8988T (cell line): ENCODE measurements at regions not wholly inside any gene's neighbourhood (a gene's known extent, or its start where the extent isn't known, plus 50 kb on each side); places are given as distances from the start of the nearest gene placed in this dataset.
"Not testable (repeated sequence)": the region's sequence is repeated elsewhere in the genome, so short reads cannot be mapped to it uniquely, and the experiment has no call there.

ENCODE experiments used
- DNase-seq: peaks from one replicate; pipeline ENCODE4 v3.0.0; 2011

DNA sequence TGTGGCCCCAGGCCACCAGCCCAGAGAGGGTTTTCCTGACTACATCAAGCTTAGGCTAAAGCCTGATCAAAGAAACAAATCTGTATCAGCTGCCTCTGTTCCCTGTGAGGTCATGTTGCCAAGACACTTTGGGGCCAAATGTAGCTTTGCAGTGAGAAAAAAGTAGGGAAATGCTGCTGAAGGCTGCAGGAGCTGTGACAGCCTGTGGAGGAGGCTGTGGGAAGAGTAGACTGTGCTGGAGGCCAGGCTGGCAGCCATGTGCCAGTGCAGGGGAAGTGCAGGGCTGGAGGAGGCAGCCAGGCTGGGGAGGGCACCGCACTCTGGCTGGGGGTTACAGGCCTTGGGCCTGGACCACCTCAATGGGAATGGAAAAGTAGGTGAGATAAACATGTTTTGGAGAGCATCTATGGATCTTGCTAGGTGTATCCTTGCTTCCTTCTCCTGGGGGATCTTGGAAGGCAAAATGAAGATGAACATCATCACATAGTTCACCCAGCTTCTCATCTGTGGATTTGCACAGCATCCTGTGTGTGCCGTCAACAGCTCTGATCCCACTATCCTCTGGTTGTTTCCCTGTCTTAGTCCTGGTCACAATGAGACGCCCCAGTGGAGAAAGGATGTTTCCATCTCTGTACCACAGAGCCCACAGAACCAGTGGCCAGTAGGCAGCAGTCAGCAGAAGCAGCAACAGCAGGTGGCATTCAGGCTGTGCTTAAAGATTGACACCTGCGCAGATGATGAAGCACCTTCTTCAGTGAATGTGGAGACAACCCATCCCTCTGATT lies 103.8 kb upstream of the COPS8 start:
- no peak for DNase-seq

DNA sequence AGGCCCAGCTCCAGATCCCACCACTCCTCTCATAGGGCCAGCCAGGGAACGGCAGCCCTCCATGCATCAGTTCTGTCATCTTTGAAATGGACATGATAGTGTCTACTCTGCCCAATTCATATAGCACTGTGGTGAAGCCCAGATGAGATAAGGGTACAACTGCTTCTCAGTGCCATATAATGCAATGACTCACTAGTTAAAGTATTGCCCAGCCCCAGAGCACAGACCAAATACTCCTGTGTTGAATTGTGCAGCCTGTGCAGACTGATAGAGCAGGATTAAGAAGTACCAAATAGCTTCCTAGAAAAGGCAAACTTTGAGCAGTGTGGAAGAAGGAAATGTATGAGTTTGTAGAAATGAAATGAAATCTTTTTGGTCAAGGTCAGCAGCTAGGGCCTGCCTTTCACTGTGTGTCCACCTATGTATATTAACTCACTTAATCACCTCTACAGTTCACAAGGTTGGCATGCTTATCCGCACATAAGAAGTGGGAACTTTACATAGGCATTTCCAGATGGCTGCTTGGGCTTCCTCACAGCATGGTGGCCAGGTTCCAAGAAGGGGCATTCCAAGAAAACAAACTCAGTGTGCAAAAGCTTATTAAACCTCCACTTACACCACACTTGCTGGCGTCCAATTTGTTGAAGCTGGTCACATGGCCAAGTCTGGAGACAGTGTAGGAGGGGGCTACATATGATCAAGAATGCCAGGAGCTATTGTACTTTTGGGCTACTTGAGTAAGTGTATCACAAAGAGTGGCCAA lies 102.8 kb upstream of the COPS8 start:
- DNase-seq = no peak

DNA sequence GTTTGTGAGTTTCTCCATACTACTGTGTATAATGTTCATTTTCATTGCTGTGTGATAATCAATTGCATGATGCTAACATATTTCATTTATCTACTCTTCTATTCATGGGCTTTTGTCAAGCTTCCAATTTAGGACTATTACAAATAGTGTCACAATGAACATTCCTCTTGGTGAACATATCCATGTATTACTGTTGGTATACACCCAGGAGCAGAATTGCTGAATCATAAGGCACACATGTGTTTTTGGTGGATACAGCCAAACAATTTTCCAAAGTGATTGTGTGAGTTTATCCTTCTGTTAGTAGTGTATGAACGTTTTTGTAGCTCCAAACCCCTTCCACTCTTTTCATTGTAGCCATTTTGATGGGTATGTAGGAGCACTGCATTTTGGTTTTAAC lies 101.6 kb upstream of the COPS8 start:
- DNase-seq = no peak

DNA sequence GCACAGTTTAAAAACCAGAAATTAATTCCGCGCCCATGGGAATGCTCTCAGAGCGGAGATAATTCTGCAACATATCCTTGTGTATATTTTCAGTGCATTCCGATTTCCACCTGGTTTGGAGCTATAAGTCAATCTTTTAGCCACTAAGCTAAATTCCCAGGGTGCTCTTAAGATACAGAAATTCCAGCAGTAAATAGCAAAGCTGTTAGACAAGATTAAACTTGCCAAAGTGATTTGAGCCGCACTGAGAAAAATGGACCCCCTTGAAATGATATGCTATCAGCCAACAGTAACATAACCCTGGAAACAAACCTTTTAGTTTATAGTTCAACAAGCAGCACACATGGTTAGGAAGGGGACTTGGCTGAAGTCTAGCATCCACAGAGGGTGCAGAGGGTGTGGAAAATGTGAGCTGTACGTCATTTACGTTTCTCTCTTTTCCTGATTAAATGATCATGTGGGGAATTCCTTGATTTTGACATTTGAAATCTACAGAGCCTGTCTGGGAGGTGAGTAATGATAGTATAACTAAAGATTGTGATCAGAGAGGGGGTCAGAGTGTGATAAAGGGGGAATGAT lies 99.8 kb upstream of the COPS8 start:
- DNase-seq = no peak

DNA sequence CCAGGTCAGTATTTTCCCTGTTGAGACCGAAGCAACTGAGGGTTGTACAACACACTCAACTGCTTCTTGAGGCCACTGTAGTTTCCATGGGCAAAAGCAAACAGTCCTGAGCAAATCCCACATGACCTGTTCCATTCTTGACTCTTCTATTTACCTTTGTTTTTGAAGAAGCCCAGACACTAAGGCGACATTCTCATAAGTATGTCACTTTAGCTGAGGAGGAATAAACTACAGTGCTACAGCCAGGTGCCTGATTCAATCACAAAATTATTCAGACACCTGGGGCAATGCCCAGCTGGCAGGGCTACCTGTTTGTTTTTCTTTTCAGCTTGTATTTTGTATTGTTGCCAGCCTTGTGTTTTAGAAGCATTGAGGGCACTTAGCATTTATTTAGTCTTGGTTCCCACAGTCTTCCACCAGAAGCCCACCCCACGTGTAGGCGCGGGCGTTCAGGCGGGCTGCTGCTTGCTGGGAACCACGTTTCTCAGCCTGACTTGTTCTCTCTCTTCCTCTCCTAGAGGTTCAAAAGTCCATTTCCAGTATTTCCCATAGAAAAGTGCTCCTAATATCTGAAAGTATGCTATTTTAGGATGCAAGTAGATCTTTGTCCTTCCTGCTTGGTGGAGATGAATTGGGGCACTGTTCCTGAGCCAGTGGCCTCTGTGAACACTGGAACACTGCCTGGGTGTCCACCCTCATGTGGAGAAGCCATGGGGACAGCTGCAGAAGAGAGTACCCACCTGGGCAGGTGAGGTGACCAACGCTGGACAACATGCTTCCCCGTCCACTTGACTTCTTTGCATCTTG lies 99.0 kb upstream of the COPS8 start:
- DNase-seq = no peak

DNA sequence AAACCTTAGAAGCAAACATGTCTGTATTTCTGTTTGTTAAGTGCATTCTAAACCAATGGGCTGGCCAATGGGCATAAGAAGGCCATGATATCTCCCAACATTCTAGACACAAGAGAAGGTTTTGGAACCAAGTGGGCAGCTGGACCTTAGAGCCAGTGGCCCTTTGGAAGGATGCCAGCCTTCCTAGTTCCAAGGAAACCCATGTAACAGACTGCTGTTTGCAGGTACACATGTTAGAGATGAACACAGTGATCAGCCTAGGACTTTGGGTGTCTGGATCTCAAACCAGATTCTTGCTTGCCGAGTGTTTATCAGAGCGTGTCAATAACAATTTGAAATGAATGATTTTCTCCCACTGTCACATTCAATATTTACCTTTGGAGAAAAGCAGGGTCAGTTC lies 97.5 kb upstream of the COPS8 start:
- no peak for DNase-seq

DNA sequence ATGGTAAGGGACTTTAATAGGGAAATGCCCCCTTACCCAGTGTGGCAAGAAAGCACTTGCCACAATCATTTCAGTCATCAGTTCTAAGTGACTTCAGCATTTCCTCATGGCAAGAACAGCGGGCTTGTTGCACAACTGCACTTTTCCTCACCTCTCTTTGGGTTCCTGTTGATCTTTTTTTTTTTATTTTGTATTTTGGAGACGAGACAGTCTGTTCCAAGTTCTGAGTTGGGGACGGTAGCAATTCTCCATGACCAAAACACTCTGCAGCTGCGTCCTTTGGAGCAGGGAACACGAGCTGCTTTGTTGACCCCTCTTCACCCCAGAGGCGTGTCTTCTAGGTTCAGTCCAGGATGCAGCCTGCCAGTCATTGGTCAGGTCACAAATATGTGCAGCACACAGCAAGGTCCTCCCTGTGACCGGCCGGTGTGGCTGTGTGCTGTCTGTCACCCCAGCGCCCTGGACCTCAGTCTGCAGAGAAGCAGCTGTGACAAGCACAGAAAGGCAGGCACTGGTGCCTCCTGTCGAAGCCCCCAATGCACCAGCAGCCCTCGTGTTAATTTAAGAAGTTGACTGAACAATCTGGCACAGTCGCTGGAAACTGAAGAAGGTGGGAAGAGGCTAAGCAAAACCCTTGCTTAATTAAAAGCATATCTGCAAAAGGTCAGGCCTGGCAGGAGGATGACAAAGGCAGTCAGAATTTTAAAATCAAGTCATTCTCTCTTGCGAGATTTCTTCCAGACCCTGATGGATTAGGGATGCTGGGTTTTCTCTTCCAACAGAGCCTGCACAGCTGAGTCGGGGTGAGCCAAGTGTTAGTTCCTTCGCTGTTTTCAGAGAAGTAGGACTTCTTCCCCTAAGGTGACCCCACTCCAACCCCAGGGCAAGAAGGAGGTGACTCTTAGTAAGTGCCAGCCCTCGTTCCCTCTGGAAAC lies 96.7 kb upstream of the COPS8 start:
- no peak for DNase-seq

DNA sequence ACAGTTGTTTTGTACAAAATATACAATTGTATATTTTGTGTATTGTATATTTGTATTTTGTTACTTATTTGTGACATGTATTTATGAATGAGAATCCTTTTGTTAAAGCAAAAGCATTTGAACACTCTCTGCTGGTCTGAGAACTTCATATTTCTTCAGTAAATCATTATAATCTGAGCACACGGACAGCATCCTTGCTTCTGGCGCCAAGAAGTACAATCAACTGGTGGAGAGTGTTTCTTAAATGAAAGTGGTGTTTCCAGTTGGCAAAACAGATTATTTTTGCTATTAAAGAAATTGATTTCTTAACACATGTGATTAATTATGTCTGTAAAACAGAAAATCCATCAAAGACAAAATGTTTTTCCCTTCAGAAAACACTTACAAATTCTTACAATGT lies 95.1 kb upstream of the COPS8 start:
- DNase-seq = no peak

DNA sequence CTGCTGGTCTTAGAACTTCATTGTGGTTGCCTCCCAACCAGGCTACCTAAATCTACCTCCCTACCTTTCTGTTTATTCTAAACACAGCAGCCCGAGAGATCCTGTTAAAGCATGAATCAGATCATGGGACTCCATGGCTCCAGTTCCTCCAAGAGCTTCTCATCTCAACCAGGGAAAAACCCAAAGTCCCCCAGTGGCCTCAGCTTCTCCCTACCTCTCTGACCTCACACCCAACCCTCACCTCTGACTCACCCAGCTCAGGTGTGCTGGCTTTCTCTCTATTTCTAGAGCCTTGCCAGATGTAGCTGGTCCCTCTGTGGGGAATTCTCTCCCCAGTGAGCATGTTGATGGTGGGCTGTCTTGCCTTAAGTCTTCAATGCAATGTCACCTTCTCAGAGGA lies 93.8 kb upstream of the COPS8 start:
- no peak for DNase-seq

DNA sequence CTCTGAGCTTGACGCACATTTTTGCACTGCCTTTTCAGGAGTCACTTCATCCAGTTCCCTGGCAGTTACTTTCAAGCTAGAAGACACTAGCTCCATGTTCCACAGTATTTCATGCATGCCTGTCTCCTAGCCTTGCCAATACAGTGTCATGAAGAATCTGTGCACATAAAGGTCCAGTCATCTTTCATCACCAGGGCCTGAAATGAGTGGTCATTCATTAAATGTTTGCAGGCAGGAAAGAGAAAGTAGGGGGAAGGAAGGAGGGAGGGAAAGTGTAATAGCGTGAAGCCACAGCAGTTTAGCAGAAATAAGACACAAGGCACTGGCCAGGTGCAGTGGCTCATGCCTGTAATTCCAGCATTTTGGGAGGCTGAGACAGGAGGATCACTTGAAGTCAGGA lies 92.4 kb upstream of the COPS8 start:
- no peak for DNase-seq

DNA sequence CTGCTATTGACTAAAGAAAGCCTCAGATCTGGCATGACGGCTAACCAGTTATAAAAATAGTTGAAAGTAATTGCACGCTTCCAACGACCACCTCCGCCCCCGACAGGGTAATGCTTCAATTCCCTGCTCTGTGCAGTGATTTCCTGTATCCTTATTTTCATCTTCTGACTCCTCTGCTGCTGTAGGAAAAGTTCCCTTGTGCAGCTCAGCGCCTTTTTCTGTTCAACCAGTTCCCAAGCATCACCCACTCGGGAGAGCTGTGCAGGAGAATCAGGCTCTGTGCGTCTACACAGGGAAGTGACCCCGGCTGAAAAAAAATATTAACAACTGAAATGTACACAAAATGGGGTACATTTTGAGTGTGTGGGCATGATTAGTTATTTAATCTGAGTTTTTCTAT lies 91.3 kb upstream of the COPS8 start:
- no peak for DNase-seq

DNA sequence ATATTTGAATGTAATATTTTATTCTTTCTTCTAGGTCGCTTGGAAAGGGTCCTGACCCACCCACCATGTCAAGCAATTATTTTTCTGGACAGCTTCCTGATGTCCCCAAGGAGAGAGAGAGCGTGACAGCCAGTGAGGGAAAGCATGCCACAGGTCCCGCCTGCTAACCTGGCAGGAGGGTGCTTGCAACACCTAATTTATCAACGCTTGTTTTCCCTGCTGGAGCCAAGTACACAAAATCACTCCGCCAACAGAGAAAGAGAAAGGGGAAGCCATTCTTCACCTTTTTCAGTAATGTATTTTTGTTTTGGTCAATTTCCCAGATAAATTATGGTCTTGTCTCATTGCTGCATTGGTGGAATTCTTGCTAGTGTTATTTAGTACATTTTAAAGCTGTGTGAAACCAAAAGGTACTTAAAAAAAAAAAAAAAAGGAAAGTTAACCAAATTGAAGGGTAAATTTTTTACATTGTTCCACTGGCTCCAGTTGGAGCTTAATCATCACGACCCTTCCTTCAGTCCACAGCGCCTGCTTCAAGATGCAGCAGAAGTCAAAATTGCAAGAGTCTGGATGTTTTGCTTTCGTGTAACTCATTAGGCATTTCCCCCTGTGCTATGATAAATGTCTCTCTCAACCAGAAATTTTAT lies 88.5 kb upstream of the COPS8 start:
- no peak for DNase-seq

DNA sequence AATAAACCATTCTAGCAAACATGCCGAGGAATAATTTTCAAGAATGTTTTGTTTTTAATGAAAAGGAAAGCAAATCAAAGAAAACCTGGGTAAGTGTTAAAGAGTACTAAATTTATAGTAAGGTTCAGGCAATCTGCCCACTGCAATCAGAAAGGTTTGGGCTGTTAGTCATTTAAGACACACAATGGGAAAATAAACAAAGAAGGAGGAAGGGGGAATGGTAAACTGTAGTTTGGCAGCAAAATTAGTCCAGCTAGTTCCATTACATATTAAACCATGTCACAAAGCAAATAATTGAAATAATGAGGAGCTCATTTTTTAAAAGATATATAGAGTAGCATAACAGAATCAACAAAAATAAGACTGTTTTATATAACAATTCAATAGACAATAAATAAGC lies 87.5 kb upstream of the COPS8 start:
- no peak for DNase-seq

DNA sequence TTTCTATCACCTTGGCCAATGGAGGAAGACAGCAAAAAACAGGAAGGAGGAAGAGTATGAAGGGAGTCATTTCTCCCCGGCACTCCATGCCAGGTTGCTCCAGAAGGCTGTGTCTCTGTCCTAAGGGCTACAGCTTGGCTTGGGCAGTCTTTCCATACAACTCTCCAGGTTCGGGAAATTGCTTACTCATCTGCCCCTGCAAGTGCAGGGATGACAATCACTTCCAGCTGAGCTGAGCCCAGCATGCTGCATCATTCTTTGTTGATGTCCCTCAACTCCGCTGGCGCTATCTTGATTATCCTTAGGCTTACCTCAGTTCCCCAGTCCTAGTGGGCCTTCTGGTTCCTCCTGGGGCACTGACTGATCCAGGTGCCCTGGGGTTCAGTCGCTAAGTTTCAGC lies 86.9 kb upstream of the COPS8 start:
- DNase-seq = no peak

DNA sequence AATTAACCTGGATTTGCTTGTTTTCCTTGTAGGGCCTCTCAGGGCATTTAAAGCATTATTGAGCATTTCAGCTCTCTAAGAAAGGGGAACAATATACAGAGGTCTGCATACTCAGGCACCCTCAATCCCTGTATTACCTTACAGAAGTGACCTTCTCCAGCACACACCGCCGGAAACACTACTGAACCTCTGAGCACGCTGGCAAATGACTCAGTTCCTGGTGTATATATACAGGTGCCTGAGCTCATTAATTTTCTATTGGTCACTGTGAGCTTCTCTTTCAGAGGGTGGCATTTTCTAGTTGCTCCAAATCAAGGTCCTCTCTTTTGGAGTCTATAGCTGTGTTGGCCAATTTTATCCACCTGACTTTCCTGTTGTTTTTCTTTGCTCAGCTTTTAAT lies 85.2 kb upstream of the COPS8 start:
- DNase-seq = no peak

DNA sequence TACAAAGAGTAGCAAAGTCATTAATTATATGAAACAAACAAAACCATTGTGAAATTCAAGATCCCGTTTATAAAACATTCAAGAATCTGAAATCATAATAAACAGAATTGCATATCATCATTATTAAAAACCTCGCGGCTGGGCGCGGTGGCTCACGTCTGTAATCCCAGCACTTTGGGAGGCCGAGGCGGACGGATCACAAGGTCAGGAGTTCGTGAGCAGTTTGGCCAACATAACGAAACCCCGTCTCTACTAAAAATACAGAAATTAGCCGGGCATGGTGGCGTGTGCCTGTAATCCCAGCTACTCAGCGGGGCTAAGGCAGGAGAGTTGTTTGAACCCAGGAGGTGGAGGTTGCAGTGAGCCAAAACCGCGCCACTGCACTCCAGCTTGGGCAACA lies 80.3 kb upstream of the COPS8 start:
- not testable (repeated sequence) for DNase-seq

DNA sequence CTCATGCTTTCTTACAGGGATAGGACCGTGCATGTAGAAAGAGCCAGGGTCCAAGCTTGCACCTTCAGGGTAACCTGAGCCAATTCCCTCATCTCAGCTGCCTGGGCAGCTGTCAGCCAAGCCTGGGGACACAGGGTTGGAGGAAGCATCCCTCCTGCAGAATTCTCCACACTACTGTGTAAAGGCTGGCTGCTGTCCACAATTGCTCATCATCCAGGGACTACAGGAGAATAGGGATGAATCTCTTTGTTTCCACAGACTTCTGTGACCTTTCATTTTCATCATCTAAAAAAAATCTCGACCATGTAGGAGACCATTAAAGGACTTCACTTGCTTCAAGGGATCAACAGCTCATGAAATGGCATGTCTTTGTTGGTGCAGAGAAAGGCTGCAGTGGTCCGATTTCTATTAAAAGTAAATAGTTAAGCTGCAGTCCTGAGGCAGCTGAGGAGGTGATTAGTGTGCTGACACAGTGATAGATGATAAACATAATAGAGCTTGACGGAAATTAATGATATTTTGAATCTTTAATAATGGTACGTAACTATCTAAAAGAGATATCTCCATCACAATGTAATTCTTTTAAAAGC lies 74.4 kb upstream of the COPS8 start:
- DNase-seq = no peak

DNA sequence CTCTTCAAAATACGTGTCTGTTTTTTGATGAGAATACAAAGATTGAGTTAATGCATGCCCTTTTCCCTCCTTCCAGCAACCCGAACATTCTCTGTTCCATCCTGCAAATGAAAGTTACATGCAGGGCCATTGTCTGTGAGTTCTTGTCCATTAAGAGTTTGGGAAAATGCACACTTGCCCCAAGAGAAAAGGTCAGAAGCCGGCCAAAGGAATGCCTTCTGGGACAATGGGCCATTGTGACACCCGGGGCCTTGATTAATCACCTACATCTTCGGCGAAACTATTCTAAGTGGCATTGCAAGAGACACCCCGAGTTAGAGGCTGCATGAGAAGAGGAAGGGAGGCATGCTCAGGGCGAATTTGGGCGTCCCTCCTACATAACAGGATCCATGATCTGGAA lies 73.7 kb upstream of the COPS8 start:
- DNase-seq = no peak

DNA sequence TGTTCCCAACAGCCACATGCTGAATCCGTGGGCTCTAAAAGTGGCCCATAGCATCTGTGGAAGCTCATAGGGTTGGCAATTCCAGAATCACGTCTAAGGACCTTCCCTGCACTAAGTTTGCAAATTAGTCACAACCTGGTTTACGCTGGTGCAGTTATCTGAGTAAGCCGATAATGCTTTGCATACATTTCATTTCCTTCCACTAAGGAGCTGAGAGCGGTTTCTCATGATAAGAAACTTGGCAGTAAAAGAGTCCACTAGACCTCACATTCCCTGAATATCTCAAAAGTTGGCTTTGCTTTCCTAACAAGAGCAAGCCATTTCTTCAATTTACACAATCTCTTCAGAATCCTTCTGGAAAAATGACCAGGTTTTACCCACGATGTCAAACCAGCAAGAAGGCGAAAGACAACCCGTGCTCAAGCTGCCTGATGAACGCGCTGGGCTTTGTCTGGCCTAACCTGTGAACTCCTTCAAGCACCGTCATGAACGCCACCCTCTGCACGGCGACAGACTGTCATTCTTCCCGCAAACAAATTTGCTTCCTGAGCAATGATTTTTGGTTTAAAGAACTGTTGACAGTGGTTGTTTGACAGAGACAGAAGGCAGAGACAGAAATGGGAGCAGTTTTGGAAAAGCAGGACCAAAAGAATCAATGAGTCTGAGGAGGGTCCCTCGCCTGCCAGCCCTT lies 73.0 kb upstream of the COPS8 start:
- DNase-seq = no peak

DNA sequence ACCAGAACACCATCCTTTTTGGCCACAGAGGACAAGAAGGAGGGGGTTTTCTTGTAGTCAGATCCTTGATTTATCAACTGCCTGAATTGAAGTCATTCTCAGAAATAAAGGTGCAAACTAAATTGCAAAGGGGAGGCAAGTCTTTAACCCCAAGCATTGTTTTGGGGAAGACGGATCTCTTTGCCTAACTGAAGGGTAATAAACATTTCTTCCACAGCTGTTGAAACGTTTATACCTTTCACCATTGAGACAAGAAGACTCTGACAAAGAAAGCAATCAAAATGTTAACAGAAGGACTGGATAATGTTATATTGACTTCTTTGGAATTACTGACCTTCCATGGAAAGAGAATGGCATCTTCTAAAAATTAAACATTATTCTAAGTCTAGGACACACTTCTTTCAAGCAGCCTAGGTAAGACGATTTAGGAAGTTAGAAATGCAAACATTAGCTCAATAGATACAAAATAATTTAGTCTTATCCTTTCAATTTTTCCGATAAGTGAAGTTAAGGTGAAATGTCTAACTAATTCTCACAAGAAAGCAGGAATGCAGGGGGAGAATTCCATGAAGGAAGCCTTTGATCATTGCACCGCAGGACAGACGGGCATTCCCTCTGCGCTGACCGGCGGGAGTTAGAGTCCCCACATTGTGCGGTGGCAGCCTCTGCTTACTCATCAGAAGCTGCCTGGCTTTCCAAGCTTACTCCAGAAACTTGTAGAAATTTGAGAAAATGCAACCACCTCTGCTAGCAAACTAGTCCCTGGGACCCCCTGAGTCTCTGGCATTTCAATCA lies 69.4 kb upstream of the COPS8 start:
- DNase-seq = no peak
